Mesenchymal stem cell (in vitro differentiated cells and primary cell): ENCODE measurements at regions not wholly inside any gene's neighbourhood (a gene's known extent, or its start where the extent isn't known, plus 50 kb on each side); places are given as distances from the start of the nearest gene placed in this dataset.

ENCODE experiments used
- DNase-seq: peaks from one replicate; pipeline ENCODE4 v3.0.0-alpha.2; 2013
- H2AFZ ChIP-seq: one replicate; pipeline ENCODE4 v1.6.1; 2013; ENCODE audit warnings: low read depth, mild to moderate bottlenecking, control low read depth, inconsistent platforms, low read length, moderate library complexity
- H2AK5ac ChIP-seq: 2 replicates; pipeline ENCODE4 v1.6.1; 2013; ENCODE audit warnings: low read length, moderate library complexity, mild to moderate bottlenecking, inconsistent platforms; ENCODE audit not compliant: severe bottlenecking
- H2BK120ac ChIP-seq: one replicate; pipeline ENCODE4 v1.6.1; 2013; ENCODE audit warnings: low read depth, mild to moderate bottlenecking, inconsistent platforms, low read length, moderate library complexity
- H2BK12ac ChIP-seq, 2 experiments: one replicate each; pipeline ENCODE4 v1.6.1; 2013; ENCODE audit warnings: inconsistent platforms in 2 of 2, low read length in 2 of 2, mild to moderate bottlenecking in 2 of 2, moderate library complexity in 2 of 2, control low read depth in 1 of 2
- H2BK15ac ChIP-seq: one replicate; pipeline ENCODE4 v1.6.1; 2013; ENCODE audit warnings: mild to moderate bottlenecking, low read depth, inconsistent platforms; ENCODE audit not compliant: poor library complexity, severe bottlenecking
- H2BK5ac ChIP-seq: 2 replicates; pipeline ENCODE4 v1.6.1; 2013; ENCODE audit warnings: low read depth, mild to moderate bottlenecking, low read length, control low read depth, inconsistent platforms; ENCODE audit not compliant: poor library complexity, severe bottlenecking
- H3K14ac ChIP-seq, 2 experiments: one replicate each; pipeline ENCODE4 v1.6.1; 2013; ENCODE audit warnings: inconsistent platforms in 2 of 2, low read length in 2 of 2, control low read depth in 1 of 2, mild to moderate bottlenecking in 1 of 2, moderate library complexity in 1 of 2
- H3K18ac ChIP-seq, 2 experiments: one replicate each; pipeline ENCODE4 v1.6.1; 2013; ENCODE audit warnings: inconsistent platforms in 2 of 2, low read length in 2 of 2, control low read depth in 1 of 2, low read depth in 1 of 2, mild to moderate bottlenecking in 1 of 2
- H3K23ac ChIP-seq, 2 experiments: one replicate each; pipeline ENCODE4 v1.6.1; 2013; ENCODE audit warnings: inconsistent platforms in 2 of 2, low read length in 2 of 2, mild to moderate bottlenecking in 2 of 2, moderate library complexity in 2 of 2, control low read depth in 1 of 2
- H3K27ac ChIP-seq: 2 replicates; pipeline ENCODE4 v1.5.1; 2013; ENCODE audit warnings: mild to moderate bottlenecking, moderate library complexity, low read length, control low read depth, inconsistent platforms; ENCODE audit not compliant: poor library complexity, severe bottlenecking
- H3K27me3 ChIP-seq, 2 experiments: 2 replicates each; pipeline versions ENCODE4 v1.6.1 to v1.7.0; 2013; ENCODE audit warnings: low read length in 2 of 2, mild to moderate bottlenecking in 2 of 2, moderate library complexity in 2 of 2, control low read depth in 1 of 2, inconsistent platforms in 1 of 2; ENCODE audit not compliant: control insufficient read depth in 1 of 2, insufficient read depth in 1 of 2
- H3K36me3 ChIP-seq, 2 experiments: 2 replicates each; pipeline versions ENCODE4 v1.6.1 to v1.7.0; 2013; ENCODE audit warnings: low read length in 2 of 2, control low read depth in 1 of 2, inconsistent platforms in 1 of 2, low read depth in 1 of 2, mild to moderate bottlenecking in 1 of 2; ENCODE audit not compliant: insufficient read depth in 2 of 2, control insufficient read depth in 1 of 2
- H3K4ac ChIP-seq, 2 experiments: one replicate each; pipeline ENCODE4 v1.6.1; 2013; ENCODE audit warnings: inconsistent platforms in 2 of 2, low read length in 2 of 2, mild to moderate bottlenecking in 2 of 2, moderate library complexity in 2 of 2, control low read depth in 1 of 2, low read depth in 1 of 2
- H3K4me1 ChIP-seq: 2 replicates; pipeline ENCODE4 v1.6.1; 2013; ENCODE audit warnings: low read depth, low read length, control low read depth; ENCODE audit not compliant: control insufficient read depth, insufficient read depth
- H3K4me2 ChIP-seq: 2 replicates; pipeline ENCODE4 v1.6.1; 2013; ENCODE audit warnings: low read length, mild to moderate bottlenecking, inconsistent platforms; ENCODE audit not compliant: poor library complexity, severe bottlenecking
- H3K4me3 ChIP-seq, 2 experiments: 2 replicates each; pipeline versions ENCODE4 v1.5.1 to v1.7.0; 2013; ENCODE audit warnings: low read length in 2 of 2, mild to moderate bottlenecking in 2 of 2, control low read depth in 1 of 2, low read depth in 1 of 2; ENCODE audit not compliant: insufficient read depth in 1 of 2
- H3K79me1 ChIP-seq: replicated peaks from 2 replicates; pipeline ENCODE4 v1.6.1; 2013; ENCODE audit warnings: mild to moderate bottlenecking, control low read depth, low read length, inconsistent platforms; ENCODE audit not compliant: poor library complexity, severe bottlenecking
- H3K9ac ChIP-seq: 2 replicates; pipeline ENCODE4 v1.7.0; 2013; ENCODE audit warnings: mild to moderate bottlenecking, low read length, moderate library complexity
- H3K9me3 ChIP-seq: 2 replicates; pipeline ENCODE4 v1.7.0; 2013; ENCODE audit warnings: mild to moderate bottlenecking, low read length; ENCODE audit not compliant: control insufficient read depth
- H4K8ac ChIP-seq: one replicate; pipeline ENCODE4 v1.6.1; 2013; ENCODE audit warnings: inconsistent platforms, mild to moderate bottlenecking, low read length, moderate library complexity
- H4K91ac ChIP-seq: one replicate; pipeline ENCODE4 v1.6.1; 2013; ENCODE audit warnings: mild to moderate bottlenecking, low read length, inconsistent platforms
- WGBS: methylation state at CpG from one replicate; pipeline ENCODE4 v1.1.7; 2013; ENCODE audit warnings: mixed read lengths; 5-methylcytosine and 5-hydroxymethylcytosine counted together

DNA sequence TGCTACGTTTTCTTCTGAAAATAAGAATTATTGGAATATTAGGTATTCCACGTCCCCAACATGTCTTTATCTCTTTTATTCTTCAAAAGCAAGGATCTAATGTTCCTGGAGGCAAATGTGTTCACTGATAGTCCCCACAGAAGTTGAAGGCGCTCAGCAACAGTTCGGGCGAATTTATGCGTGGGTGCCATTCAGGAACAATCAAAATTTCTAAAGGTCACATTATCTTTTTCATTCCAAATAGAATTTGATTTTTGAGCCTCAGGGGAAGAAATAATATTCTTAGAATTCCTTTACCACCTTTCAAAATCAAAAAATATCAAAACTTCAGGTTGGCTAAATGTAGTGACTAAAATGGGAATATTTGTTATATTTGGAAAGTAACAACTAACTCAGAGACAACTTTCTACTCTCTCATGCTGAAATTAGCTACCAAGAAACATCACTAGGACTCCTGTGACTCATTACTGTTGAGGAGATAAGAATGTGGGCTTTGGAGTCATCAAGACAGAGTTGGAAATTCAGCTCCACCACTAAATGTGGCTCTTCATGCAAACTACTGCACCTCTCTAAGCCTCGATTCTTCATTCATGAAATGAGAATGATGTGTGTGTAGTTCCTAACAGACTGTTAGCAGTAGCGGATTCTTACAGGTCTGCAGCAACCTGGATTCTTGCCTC, 72.3 kb upstream of the KIT start:
- Histone ChIP-seq H3K36me3 (no peaks in the 10 kb centered on the region), H3K14ac (no peak overlapping the region), H3K4me3 (no peak overlapping the region), H3K9ac (no peak overlapping the region), H3K18ac (no peak overlapping the region), H3K23ac (no peak overlapping the region), H3K79me1 (no peaks in the 10 kb centered on the region), H3K9me3 (no peaks in the 10 kb centered on the region), H3K27ac (no peak overlapping the region), H2AK5ac (no peak overlapping the region), H2AFZ (no peak overlapping the region), H3K4ac (no peak overlapping the region), H3K4me2 (no peak overlapping the region), H3K4me1 (peaks cover 4% of the 10 kb centered on the region), H2BK5ac (no peak overlapping the region), H2BK120ac (peak overlapping the region; percentile 49), H2BK15ac (no peak overlapping the region), H3K27me3 (no peaks in the 10 kb centered on the region), H4K91ac (no peak overlapping the region), H4K8ac (no peak overlapping the region), H2BK12ac (no peak overlapping the region)
- peak; percentile 76 for DNase-seq
- WGBS, result 95% methylated on average over 7 of the region's 8 CpGs

DNA sequence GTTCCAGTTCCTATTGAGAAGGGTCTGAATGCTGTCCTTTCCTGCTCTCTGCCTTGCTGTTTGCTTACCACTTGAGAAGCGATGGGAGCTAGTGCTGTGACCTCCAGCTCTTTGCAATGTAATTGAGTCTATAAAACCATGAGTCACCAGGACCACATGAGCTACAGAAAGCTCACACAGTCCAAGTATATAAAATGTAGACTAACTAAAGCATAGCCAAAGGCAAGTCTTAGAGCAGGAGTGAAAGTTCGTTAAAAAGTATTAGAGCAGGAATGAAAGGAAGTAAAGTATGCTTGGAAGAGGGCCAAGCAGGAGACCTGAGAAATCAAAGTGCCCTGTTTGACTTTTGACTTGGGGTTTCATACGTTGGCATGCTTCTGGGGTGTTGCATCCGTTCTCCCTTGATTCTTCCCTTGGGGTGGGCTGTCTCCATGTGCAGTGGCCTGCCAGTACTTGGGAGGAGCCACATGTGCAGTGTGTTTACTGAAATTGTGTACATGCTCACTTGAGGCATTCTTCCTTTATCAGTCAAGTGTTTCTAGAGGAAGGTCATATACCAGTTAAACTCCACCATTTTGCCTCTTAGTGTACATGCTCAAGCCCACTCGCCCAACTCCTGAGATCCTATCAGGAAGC, 71.3 kb upstream of the KIT start:
- H2AFZ ChIP-seq, result no peak overlapping the region
- H2BK5ac ChIP-seq, result no peak overlapping the region
- H3K36me3 ChIP-seq, result no peaks in the 10 kb centered on the region
- peak overlapping the region in 1 of 2 experiments; percentile 46 for H3K18ac ChIP-seq
- no peak overlapping the region for H3K4me2 ChIP-seq
- peak; percentile 88 for DNase-seq
- no peaks in the 10 kb centered on the region for H3K9me3 ChIP-seq
- H3K27me3 ChIP-seq, result no peaks in the 10 kb centered on the region
- H3K9ac ChIP-seq, result no peak overlapping the region
- no peak overlapping the region for H4K8ac ChIP-seq
- H2AK5ac ChIP-seq, result no peak overlapping the region
- no peak overlapping the region for H4K91ac ChIP-seq
- no peak overlapping the region for H3K4me3 ChIP-seq
- H3K23ac ChIP-seq, result no peak overlapping the region
- WGBS, result 59% methylated on average over 5 of the region's 5 CpGs
- no peak overlapping the region for H2BK120ac ChIP-seq
- no peak overlapping the region for H3K14ac ChIP-seq
- no peak overlapping the region for H2BK15ac ChIP-seq
- H3K27ac ChIP-seq, result no peak overlapping the region
- no peaks in the 10 kb centered on the region for H3K79me1 ChIP-seq
- no peak overlapping the region for H3K4ac ChIP-seq
- peaks cover 4% of the 10 kb centered on the region for H3K4me1 ChIP-seq
- peak overlapping the region in 1 of 2 experiments; percentile 67 for H2BK12ac ChIP-seq

GRCh38 chr4:54587107-54587891, 70.5 kb upstream of the KIT start:
- Histone ChIP-seq H3K18ac (no peak overlapping the region), H3K27me3 (no peaks in the 10 kb centered on the region), H2AK5ac (no peak overlapping the region), H3K4me1 (peaks cover 4% of the 10 kb centered on the region), H3K4me2 (no peak overlapping the region), H3K14ac (no peak overlapping the region), H3K23ac (no peak overlapping the region), H2BK120ac (no peak overlapping the region), H3K9me3 (no peaks in the 10 kb centered on the region), H3K27ac (no peak overlapping the region), H3K9ac (no peak overlapping the region), H2BK5ac (no peak overlapping the region), H4K91ac (no peak overlapping the region), H3K79me1 (no peaks in the 10 kb centered on the region), H2BK12ac (no peak overlapping the region), H4K8ac (peak overlapping the region; percentile 48), H3K4ac (no peak overlapping the region), H2BK15ac (no peak overlapping the region), H3K36me3 (no peaks in the 10 kb centered on the region), H3K4me3 (no peak overlapping the region), H2AFZ (no peak overlapping the region)
- WGBS, result 100% methylated on average over 1 of the region's 2 CpGs
- no peak for DNase-seq

- Histone ChIP-seq H3K9me3 (no peaks in the 10 kb centered on the region), H2BK15ac (no peak overlapping the region), H3K4me3 (no peak overlapping the region), H3K4me1 (peaks cover 4% of the 10 kb centered on the region), H2BK12ac (no peak overlapping the region), H3K27ac (no peak overlapping the region), H3K36me3 (no peaks in the 10 kb centered on the region), H2BK5ac (no peak overlapping the region), H3K79me1 (no peaks in the 10 kb centered on the region), H3K9ac (no peak overlapping the region), H3K18ac (no peak overlapping the region), H3K14ac (no peak overlapping the region), H4K8ac (no peak overlapping the region), H3K4me2 (no peak overlapping the region), H2AK5ac (no peak overlapping the region), H2AFZ (no peak overlapping the region), H3K23ac (no peak overlapping the region), H4K91ac (no peak overlapping the region), H3K27me3 (no peaks in the 10 kb centered on the region), H2BK120ac (no peak overlapping the region), H3K4ac (no peak overlapping the region)
- WGBS, result 99% methylated on average over 3 of the region's 4 CpGs
- DNase-seq, result peak; percentile 5
Observed at GRCh38 chr4:54588404-54588803, 69.4 kb upstream of the KIT start.
